Kidney epithelial cell (primary cell): ENCODE measurements at regions not wholly inside any gene's neighbourhood (a gene's known extent, or its start where the extent isn't known, plus 50 kb on each side); places are given as distances from the start of the nearest gene placed in this dataset.

Experiments
- DNase-seq: peaks from one replicate; pipeline ENCODE4 v3.0.0-alpha.2; 2010; ENCODE audit warnings: low read depth
- H3K27me3 ChIP-seq: 2 replicates; pipeline ENCODE4 v1.6.0; 2011; ENCODE audit warnings: low read length; ENCODE audit not compliant: control insufficient read depth, insufficient read depth
- H3K36me3 ChIP-seq: 2 replicates; pipeline ENCODE4 v1.5.1; 2011; ENCODE audit warnings: low read length; ENCODE audit not compliant: control insufficient read depth, insufficient read depth
- H3K4me3 ChIP-seq: 2 replicates; pipeline ENCODE4 v1.5.1; 2011; ENCODE audit warnings: low read depth, mild to moderate bottlenecking, control low read depth, low read length
- CTCF ChIP-seq: IDR thresholded peaks from 2 replicates; pipeline ENCODE4 v1.5.1; 2011; ENCODE audit warnings: mild to moderate bottlenecking, moderate library complexity, low read length, control low read depth, inconsistent platforms; ENCODE audit not compliant: insufficient read depth, poor library complexity, severe bottlenecking

GRCh38 chr16:73302942-73303341, 255.0 kb upstream of the ZFHX3 start:
- Histone ChIP-seq H3K27me3 (peaks cover 2% of the 10 kb centered on the region), H3K36me3 (no peaks in the 10 kb centered on the region), H3K4me3 (no peak overlapping the region)
- TF ChIP-seq CTCF: no peak
- no peak for DNase-seq

DNA sequence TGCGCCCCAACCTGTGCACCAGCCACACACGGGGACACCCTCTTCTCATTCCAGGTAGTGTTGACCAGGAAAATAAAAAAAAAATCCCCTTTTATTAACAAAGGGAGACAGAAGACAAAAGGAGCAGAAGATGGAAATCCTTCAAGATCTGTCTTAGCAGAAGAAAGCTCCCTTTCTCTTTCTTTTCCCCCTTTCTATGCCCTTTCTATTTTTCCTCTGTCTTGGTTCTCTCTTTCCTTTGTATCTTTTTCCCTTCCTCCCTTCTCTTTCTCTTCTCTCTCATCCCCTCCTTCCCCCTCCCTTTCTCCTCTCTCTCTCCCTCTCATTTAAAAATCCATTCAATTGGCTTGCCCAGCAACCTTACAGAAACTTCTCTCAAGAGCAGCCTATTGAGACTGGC, 254.1 kb upstream of the ZFHX3 start:
- H3K27me3 ChIP-seq: peaks cover 2% of the 10 kb centered on the region
- DNase-seq: no peak
- no peak for TF ChIP-seq CTCF
- no peaks in the 10 kb centered on the region for H3K36me3 ChIP-seq
- no peak overlapping the region for H3K4me3 ChIP-seq

GRCh38 chr16:73299346-73299745, 251.4 kb upstream of the ZFHX3 start:
- no peak for TF ChIP-seq CTCF
- Histone ChIP-seq H3K4me3 (no peak overlapping the region), H3K36me3 (no peaks in the 10 kb centered on the region), H3K27me3 (peaks cover 2% of the 10 kb centered on the region)
- no peak for DNase-seq

- no peak for TF ChIP-seq CTCF
- DNase-seq: peak; percentile 14
- Histone ChIP-seq H3K36me3 (no peaks in the 10 kb centered on the region), H3K4me3 (no peak overlapping the region), H3K27me3 (no peaks in the 10 kb centered on the region)
Measured at GRCh38 chr16:73298562-73298961, 250.6 kb upstream of the ZFHX3 start.

- no peak for TF ChIP-seq CTCF
Measured at GRCh38 chr16:73290258-73290657, 242.3 kb upstream of the ZFHX3 start.

DNA sequence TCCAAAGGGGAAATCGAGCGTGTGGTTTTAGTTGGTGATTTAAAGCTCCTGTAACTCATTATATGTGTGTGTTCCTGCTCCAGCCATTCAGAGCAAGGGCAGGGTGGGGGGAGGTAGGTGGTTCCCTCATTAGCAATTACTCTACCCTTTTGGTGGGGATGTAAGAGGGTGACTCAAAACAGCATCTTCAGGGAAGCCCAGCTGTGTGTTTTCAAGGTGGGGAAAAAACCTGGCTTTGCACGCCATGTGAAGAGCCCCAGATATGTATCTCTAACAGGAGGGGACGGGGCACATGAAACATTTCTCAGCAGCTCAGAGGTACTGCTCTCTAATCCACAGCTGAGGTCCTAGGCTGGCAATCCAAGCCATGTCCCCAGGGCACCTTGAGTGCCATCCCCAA, 241.3 kb upstream of the ZFHX3 start:
- DNase-seq: no peak
- Histone ChIP-seq H3K4me3 (no peak overlapping the region), H3K27me3 (peaks cover 2% of the 10 kb centered on the region), H3K36me3 (no peaks in the 10 kb centered on the region)
- no peak for TF ChIP-seq CTCF

More at GRCh38 chr16:73290258-73290657, 242.3 kb upstream of the ZFHX3 start:
- Histone ChIP-seq H3K4me3 (no peak overlapping the region), H3K27me3 (peaks cover 2% of the 10 kb centered on the region), H3K36me3 (no peaks in the 10 kb centered on the region)
- DNase-seq: no peak
